AG09319 (cell line): ENCODE measurements at regions not wholly inside any gene's neighbourhood (a gene's known extent, or its start where the extent isn't known, plus 50 kb on each side); places are given as distances from the start of the nearest gene placed in this dataset.

ENCODE experiments used
- DNase-seq: peaks from one replicate; pipeline ENCODE4 v3.0.0-alpha.2; 2010; ENCODE audit warnings: low read depth; ENCODE audit errors: extremely low read depth
- CTCF ChIP-seq: IDR thresholded peaks from 2 replicates; pipeline ENCODE4 v1.5.1; 2011; ENCODE audit warnings: low read depth, mild to moderate bottlenecking, inconsistent platforms, low read length, moderate library complexity

GRCh38 chr13:73684750-73685149 lies 449.5 kb downstream of the KLF12 start:
- no peak for DNase-seq
- TF ChIP-seq CTCF: no peak

GRCh38 chr13:73684286-73684685 lies 449.9 kb downstream of the KLF12 start:
- DNase-seq: no peak
- TF ChIP-seq CTCF: no peak

- TF ChIP-seq CTCF: no peak
- no peak for DNase-seq
Measured at GRCh38 chr13:73683746-73684145, 450.5 kb downstream of the KLF12 start.

GRCh38 chr13:73681779-73682178 lies 452.4 kb downstream of the KLF12 start:
- no peak for DNase-seq
- no peak for TF ChIP-seq CTCF

GRCh38 chr13:73681015-73681414 lies 453.2 kb downstream of the KLF12 start:
- no peak for DNase-seq
- TF ChIP-seq CTCF: no peak

- DNase-seq: no peak
- TF ChIP-seq CTCF: no peak
Measured at GRCh38 chr13:73677048-73677601, 457.1 kb downstream of the KLF12 start.

- no peak for DNase-seq
- TF ChIP-seq CTCF: no peak
Measured at GRCh38 chr13:73676550-73677047, 457.6 kb downstream of the KLF12 start.
